ENCODE measurements at regions not wholly inside any gene's neighbourhood (a gene's known extent, or its start where the extent isn't known, plus 50 kb on each side); places are given as distances from the start of the nearest gene placed in this dataset.

GRCh38 chrX:22742174-22742573 lies 257.6 kb upstream of the DDX53 start:
- TF ChIP-seq CTCF (IDR thresholded peaks at IDR 0.05; ENCODE audit: low read depth, low read length) = no peak
- no peak overlapping the region for H3K4me3 ChIP-seq (ENCODE audit: low read depth, low read length)

- H3K4me3 ChIP-seq (ENCODE audit: low read depth, low read length) = no peak overlapping the region
- no peak for TF ChIP-seq CTCF (IDR thresholded peaks at IDR 0.05; ENCODE audit: low read depth, low read length)
Measured at GRCh38 chrX:22746081-22746480, 253.7 kb upstream of the DDX53 start.

GRCh38 chrX:22748093-22748999 lies 251.4 kb upstream of the DDX53 start:
- no peak overlapping the region for H3K4me3 ChIP-seq (ENCODE audit: low read depth, low read length)
- TF ChIP-seq CTCF (IDR thresholded peaks at IDR 0.05; ENCODE audit: low read depth, low read length) = peak; percentile 74

GRCh38 chrX:22758807-22759481 lies 240.8 kb upstream of the DDX53 start:
- H3K4me3 ChIP-seq (ENCODE audit: low read depth, low read length) = no peak overlapping the region
- no peak for TF ChIP-seq CTCF (IDR thresholded peaks at IDR 0.05; ENCODE audit: low read depth, low read length)

GRCh38 chrX:22760513-22761057 lies 239.2 kb upstream of the DDX53 start:
- TF ChIP-seq CTCF (IDR thresholded peaks at IDR 0.05; ENCODE audit: low read depth, low read length) = no peak
- no peak overlapping the region for H3K4me3 ChIP-seq (ENCODE audit: low read depth, low read length)

GRCh38 chrX:22788221-22788620 lies 211.5 kb upstream of the DDX53 start:
- no peak for TF ChIP-seq CTCF (IDR thresholded peaks at IDR 0.05; ENCODE audit: low read depth, low read length)

GRCh38 chrX:22795671-22796070 lies 204.1 kb upstream of the DDX53 start:
- H3K4me3 ChIP-seq (ENCODE audit: low read depth, low read length) = no peak overlapping the region
- TF ChIP-seq CTCF (IDR thresholded peaks at IDR 0.05; ENCODE audit: low read depth, low read length) = no peak

More at GRCh38 chrX:22788221-22788620, 211.5 kb upstream of the DDX53 start:
- no peak overlapping the region for H3K4me3 ChIP-seq (ENCODE audit: low read depth, low read length)

Data from WI38 (cell line).